Coronary artery (tissue), 2 donors: ENCODE measurements at regions not wholly inside any gene's neighbourhood (a gene's known extent, or its start where the extent isn't known, plus 50 kb on each side); places are given as distances from the start of the nearest gene placed in this dataset.

Experiments used
- DNase-seq: peaks from one replicate; pipeline ENCODE4 v3.0.0-alpha.2; 2017; ENCODE audit warnings: low spot score
- H3K27ac ChIP-seq, 2 donors: fragments of 200-600 bp; sonication (generic); one replicate each; pipeline ENCODE4 v1.5.1; 2016 to 2019
- H3K4me3 ChIP-seq: fragments of 200-600 bp; sonication (generic); 2 replicates; pipeline ENCODE4 v1.5.1; 2016; ENCODE audit warnings: mild to moderate bottlenecking, moderate library complexity
- CTCF ChIP-seq: fragments of 200-600 bp; sonication (generic); IDR thresholded peaks from one replicate; pipeline ENCODE4 v1.5.1; 2019; ENCODE audit warnings: antibody characterized with exemption

GRCh38 chr11:134700101-134700640, 288.1 kb upstream of the B3GAT1 start:
- Histone ChIP-seq H3K27ac (no peak overlapping the region), H3K4me3 (no peak overlapping the region)
- no peak for DNase-seq
- TF ChIP-seq CTCF = no peak

GRCh38 chr11:134696455-134696854, 284.4 kb upstream of the B3GAT1 start:
- no peak for DNase-seq
- TF ChIP-seq CTCF = no peak
- Histone ChIP-seq H3K4me3 (no peak overlapping the region), H3K27ac (no peak overlapping the region)

- Histone ChIP-seq H3K27ac (no peak overlapping the region), H3K4me3 (no peak overlapping the region)
- no peak for TF ChIP-seq CTCF
- DNase-seq = no peak
These were observed 279.9 kb upstream of the B3GAT1 start for GRCh38 chr11:134691985-134692384.

- no peak for DNase-seq
- Histone ChIP-seq H3K4me3 (no peak overlapping the region), H3K27ac (no peak overlapping the region)
- TF ChIP-seq CTCF = no peak
These were observed 279.3 kb upstream of the B3GAT1 start for GRCh38 chr11:134691295-134691873.

- Histone ChIP-seq H3K27ac (no peak overlapping the region), H3K4me3 (no peak overlapping the region)
- no peak for DNase-seq
- no peak for TF ChIP-seq CTCF
These were observed 277.8 kb upstream of the B3GAT1 start for GRCh38 chr11:134689886-134690285.

- no peak for DNase-seq
- no peak overlapping the region for H3K27ac ChIP-seq
These were observed 275.5 kb upstream of the B3GAT1 start for GRCh38 chr11:134687548-134687947.

More at GRCh38 chr11:134687548-134687947, 275.5 kb upstream of the B3GAT1 start:
- no peak overlapping the region for H3K4me3 ChIP-seq
- TF ChIP-seq CTCF = no peak
